Muscle layer of duodenum (tissue), 2 donors: ENCODE measurements at regions not wholly inside any gene's neighbourhood (a gene's known extent, or its start where the extent isn't known, plus 50 kb on each side); places are given as distances from the start of the nearest gene placed in this dataset.

Experiments used
- H3K27ac ChIP-seq: one replicate; pipeline ENCODE4 v1.7.0; 2013; ENCODE audit warnings: mild to moderate bottlenecking, low read length
- H3K27me3 ChIP-seq: one replicate; pipeline ENCODE4 v1.7.0; 2013; ENCODE audit warnings: low read depth, mild to moderate bottlenecking, control low read depth, low read length
- H3K36me3 ChIP-seq, 2 donors: one replicate each; pipeline ENCODE4 v1.7.0; 2013; ENCODE audit warnings: low read length in 2 of 2, control low read depth in 1 of 2, mild to moderate bottlenecking in 1 of 2; ENCODE audit not compliant: insufficient read depth in 2 of 2, control insufficient read depth in 1 of 2
- H3K4me1 ChIP-seq, 2 donors: one replicate each; pipeline ENCODE4 v1.7.0; 2013; ENCODE audit warnings: low read length in 2 of 2, mild to moderate bottlenecking in 2 of 2, control low read depth in 1 of 2, moderate library complexity in 1 of 2; ENCODE audit not compliant: insufficient read depth in 2 of 2, control insufficient read depth in 1 of 2
- H3K4me3 ChIP-seq, 2 donors: one replicate each; pipeline ENCODE4 v1.7.0; 2013; ENCODE audit warnings: low read length in 2 of 2, low read depth in 1 of 2, mild to moderate bottlenecking in 1 of 2
- H3K9me3 ChIP-seq, 2 donors: one replicate each; pipeline ENCODE4 v1.7.0; 2013; ENCODE audit warnings: low read length in 2 of 2, control low read depth in 1 of 2, mild to moderate bottlenecking in 1 of 2; ENCODE audit not compliant: control insufficient read depth in 1 of 2
- donor health status: healthy.

GRCh38 chr7:46197785-46198540 lies 276.9 kb upstream of the IGFBP3 start:
- H3K36me3 ChIP-seq, result no peaks in the 10 kb centered on the region
- H3K27ac ChIP-seq, result no peak overlapping the region
- H3K4me1 ChIP-seq, result no peaks in the 10 kb centered on the region
- H3K9me3 ChIP-seq, result no peaks in the 10 kb centered on the region
- H3K4me3 ChIP-seq, result no peak overlapping the region
- H3K27me3 ChIP-seq, result no peaks in the 10 kb centered on the region

- H3K27me3 ChIP-seq, result no peaks in the 10 kb centered on the region
- no peaks in the 10 kb centered on the region for H3K9me3 ChIP-seq
- no peaks in the 10 kb centered on the region for H3K36me3 ChIP-seq
Measured at GRCh38 chr7:46195934-46196333, 274.9 kb upstream of the IGFBP3 start.

GRCh38 chr7:46192271-46192670 lies 271.2 kb upstream of the IGFBP3 start:
- no peaks in the 10 kb centered on the region for H3K4me1 ChIP-seq
- H3K27ac ChIP-seq, result no peak overlapping the region
- no peaks in the 10 kb centered on the region for H3K9me3 ChIP-seq
- no peaks in the 10 kb centered on the region for H3K36me3 ChIP-seq
- H3K27me3 ChIP-seq, result no peaks in the 10 kb centered on the region
- H3K4me3 ChIP-seq, result no peak overlapping the region

More at GRCh38 chr7:46195934-46196333, 274.9 kb upstream of the IGFBP3 start:
- H3K4me1 ChIP-seq, result no peaks in the 10 kb centered on the region
- no peak overlapping the region for H3K4me3 ChIP-seq
- no peak overlapping the region for H3K27ac ChIP-seq

- Histone ChIP-seq H3K36me3 (no peaks in the 10 kb centered on the region), H3K27ac (no peak overlapping the region), H3K9me3 (no peaks in the 10 kb centered on the region), H3K27me3 (no peaks in the 10 kb centered on the region), H3K4me1 (no peaks in the 10 kb centered on the region), H3K4me3 (no peak overlapping the region)
Measured at GRCh38 chr7:46191776-46192175, 270.7 kb upstream of the IGFBP3 start.

GRCh38 chr7:46191296-46191695 lies 270.2 kb upstream of the IGFBP3 start:
- no peaks in the 10 kb centered on the region for H3K9me3 ChIP-seq
- H3K36me3 ChIP-seq, result no peaks in the 10 kb centered on the region
- no peak overlapping the region for H3K4me3 ChIP-seq
- H3K27ac ChIP-seq, result no peak overlapping the region
- no peaks in the 10 kb centered on the region for H3K27me3 ChIP-seq
- H3K4me1 ChIP-seq, result no peaks in the 10 kb centered on the region

- H3K9me3 ChIP-seq, result no peaks in the 10 kb centered on the region
- H3K27me3 ChIP-seq, result no peaks in the 10 kb centered on the region
- H3K4me1 ChIP-seq, result no peaks in the 10 kb centered on the region
- no peaks in the 10 kb centered on the region for H3K36me3 ChIP-seq
- H3K4me3 ChIP-seq, result no peak overlapping the region
- H3K27ac ChIP-seq, result no peak overlapping the region
Measured at GRCh38 chr7:46189255-46189790, 268.3 kb upstream of the IGFBP3 start.

- H3K9me3 ChIP-seq, result peaks cover 0 to 5% of the 10 kb centered on the region in 2 donors
- H3K27me3 ChIP-seq, result no peaks in the 10 kb centered on the region
- no peaks in the 10 kb centered on the region for H3K36me3 ChIP-seq
- H3K4me1 ChIP-seq, result no peaks in the 10 kb centered on the region
- H3K27ac ChIP-seq, result no peak overlapping the region
- H3K4me3 ChIP-seq, result no peak overlapping the region
Measured at GRCh38 chr7:46186131-46186530, 265.1 kb upstream of the IGFBP3 start.

GRCh38 chr7:46179061-46179610 lies 258.1 kb upstream of the IGFBP3 start:
- H3K36me3 ChIP-seq, result no peaks in the 10 kb centered on the region
- H3K4me3 ChIP-seq, result no peak overlapping the region
- no peak overlapping the region for H3K27ac ChIP-seq
- no peaks in the 10 kb centered on the region for H3K27me3 ChIP-seq
- H3K9me3 ChIP-seq, result peaks cover 0 to 5% of the 10 kb centered on the region in 2 donors
- H3K4me1 ChIP-seq, result no peaks in the 10 kb centered on the region

- peaks cover 0 to 5% of the 10 kb centered on the region in 2 donors for H3K9me3 ChIP-seq
- H3K36me3 ChIP-seq, result no peaks in the 10 kb centered on the region
- H3K27me3 ChIP-seq, result no peaks in the 10 kb centered on the region
- no peak overlapping the region for H3K4me3 ChIP-seq
- H3K4me1 ChIP-seq, result no peaks in the 10 kb centered on the region
- H3K27ac ChIP-seq, result no peak overlapping the region
Measured at GRCh38 chr7:46178661-46179060, 257.6 kb upstream of the IGFBP3 start.

GRCh38 chr7:46177821-46178220 lies 256.7 kb upstream of the IGFBP3 start:
- H3K36me3 ChIP-seq, result no peaks in the 10 kb centered on the region
- no peaks in the 10 kb centered on the region for H3K4me1 ChIP-seq
- H3K27ac ChIP-seq, result no peak overlapping the region
- H3K27me3 ChIP-seq, result no peaks in the 10 kb centered on the region
- H3K9me3 ChIP-seq, result peaks cover 0 to 5% of the 10 kb centered on the region in 2 donors
- no peak overlapping the region for H3K4me3 ChIP-seq

GRCh38 chr7:46175221-46175620 lies 254.1 kb upstream of the IGFBP3 start:
- Histone ChIP-seq H3K4me1 (no peaks in the 10 kb centered on the region), H3K27ac (no peak overlapping the region), H3K4me3 (no peak overlapping the region)

More at GRCh38 chr7:46175221-46175620, 254.1 kb upstream of the IGFBP3 start:
- H3K36me3 ChIP-seq, result no peaks in the 10 kb centered on the region
- H3K27me3 ChIP-seq, result no peaks in the 10 kb centered on the region
- no peaks in the 10 kb centered on the region for H3K9me3 ChIP-seq
